ENCODE measurements at regions not wholly inside any gene's neighbourhood (a gene's known extent, or its start where the extent isn't known, plus 50 kb on each side); places are given as distances from the start of the nearest gene placed in this dataset.
"Not testable (repeated sequence)": the region's sequence is repeated elsewhere in the genome, so short reads cannot be mapped to it uniquely, and the experiment has no call there.

DNA sequence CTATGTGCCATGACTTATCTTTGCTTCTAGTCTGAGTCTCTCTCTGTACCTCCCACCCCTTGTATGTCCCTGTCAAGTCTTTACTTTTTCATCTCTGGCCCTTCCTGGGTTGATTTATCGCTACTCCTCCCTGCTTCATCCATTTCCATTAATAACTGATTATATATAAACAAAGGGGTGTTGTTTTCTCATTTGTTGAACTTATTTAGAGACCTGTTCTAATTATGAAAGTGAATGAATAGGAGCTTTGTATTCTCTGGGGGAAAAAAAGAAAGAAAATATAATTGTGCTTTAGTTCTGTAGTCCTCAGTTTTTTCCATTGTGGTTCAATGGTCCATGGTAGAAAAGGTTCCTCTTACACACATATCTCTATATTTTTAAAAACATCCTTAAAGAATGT is 328.9 kb upstream of the PPP2R3A start:
- no peak for DNase-seq (ENCODE audit: low spot score)

DNA sequence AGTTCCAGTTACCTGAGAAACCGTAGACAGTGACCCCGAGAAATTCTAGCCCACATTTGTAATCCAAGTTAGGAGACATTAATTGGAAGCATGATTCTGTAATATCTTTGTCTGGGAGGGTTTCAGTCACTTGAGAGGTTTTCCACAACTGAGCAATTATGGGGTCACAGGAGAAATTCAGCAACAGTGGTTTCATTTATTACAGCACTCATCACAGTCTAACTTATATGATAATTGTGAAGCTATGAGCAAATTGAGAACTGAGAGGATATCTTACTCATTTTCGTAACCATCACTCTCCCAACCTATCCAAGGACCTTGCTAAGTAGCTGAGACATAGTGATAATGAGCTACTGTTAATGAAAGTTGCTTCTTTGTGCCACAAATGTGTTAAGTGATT is 328.5 kb upstream of the PPP2R3A start:
- no peak for DNase-seq (ENCODE audit: low spot score)

DNA sequence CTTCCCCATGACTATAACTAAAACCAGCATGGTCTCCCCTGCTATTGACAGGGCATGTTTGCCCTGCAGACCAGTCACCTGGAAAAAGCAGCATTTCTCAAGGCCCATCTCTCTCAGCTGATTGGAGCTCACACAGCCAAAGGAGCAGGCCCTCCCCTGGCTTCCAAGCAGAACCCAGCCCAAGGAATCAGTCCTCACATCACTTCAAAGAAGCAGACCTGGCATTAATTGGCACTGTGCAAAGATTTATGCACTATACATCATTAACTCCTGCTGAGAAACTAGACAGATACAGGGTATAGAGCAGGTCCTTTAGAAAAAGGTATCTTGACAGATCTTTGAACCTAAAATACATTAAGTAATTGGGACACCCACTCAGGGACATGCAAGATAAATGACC is 323.8 kb upstream of the PPP2R3A start:
- no peak for DNase-seq (ENCODE audit: low spot score)

DNA sequence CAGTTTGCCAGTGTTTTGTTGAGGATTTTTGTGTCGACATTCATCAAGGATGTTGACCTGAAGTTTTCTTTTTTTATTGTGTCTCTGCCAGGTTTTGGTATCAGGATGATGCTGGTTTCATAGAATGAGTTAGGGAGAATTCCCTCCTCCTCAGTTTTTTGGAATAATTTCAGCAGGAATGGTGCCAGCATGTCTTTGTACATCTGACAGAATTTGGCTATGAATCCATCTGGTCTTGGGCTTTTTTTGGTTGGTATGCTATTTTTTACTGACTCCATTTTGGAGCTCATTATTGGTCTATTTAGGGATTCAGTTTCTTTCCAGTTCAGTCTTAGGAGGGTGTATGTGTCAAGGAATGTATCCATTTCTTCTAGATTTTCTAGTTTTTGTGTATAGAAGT is 320.0 kb upstream of the PPP2R3A start:
- no peak for DNase-seq (ENCODE audit: low spot score)

DNA sequence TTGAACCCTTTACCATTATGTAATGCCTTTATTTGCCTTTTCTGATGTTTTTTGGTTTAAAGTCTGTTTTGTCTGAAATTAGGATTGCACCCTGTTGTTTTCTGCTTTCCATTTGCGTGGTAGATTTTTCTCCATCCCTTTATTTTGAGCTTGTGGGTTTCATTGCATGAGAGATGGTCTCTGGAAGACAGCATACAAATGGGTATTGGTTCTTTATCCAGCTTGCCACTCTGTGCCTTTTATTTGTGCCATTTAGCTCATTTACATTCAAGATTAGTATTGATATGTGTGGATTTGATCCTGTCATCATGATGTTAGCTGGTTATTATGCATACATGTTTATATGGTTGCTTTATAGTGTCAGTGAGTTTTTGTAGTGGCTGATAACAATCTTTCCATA is 318.7 kb upstream of the PPP2R3A start:
- no peak for DNase-seq (ENCODE audit: low spot score)

DNA sequence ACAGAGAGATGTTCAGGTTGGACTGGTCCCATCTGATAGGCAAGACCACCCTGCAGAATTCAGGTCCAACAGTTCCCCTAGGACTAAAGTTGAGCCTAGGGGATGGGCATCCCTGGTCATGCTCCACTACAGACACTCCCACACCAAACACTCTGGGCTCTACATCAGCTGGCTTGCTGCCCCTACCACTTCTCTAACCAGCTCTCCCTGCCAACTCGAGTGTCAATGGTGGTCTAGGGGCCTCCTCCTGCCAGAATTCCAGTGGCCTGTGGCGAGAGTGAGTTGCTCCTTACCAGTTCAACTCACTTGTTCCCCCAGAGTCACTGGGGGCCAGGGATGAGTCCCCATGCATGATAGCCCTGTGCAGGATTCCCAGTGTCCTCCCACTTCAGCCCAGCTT is 316.2 kb upstream of the PPP2R3A start:
- DNase-seq (ENCODE audit: low spot score) = no peak

DNA sequence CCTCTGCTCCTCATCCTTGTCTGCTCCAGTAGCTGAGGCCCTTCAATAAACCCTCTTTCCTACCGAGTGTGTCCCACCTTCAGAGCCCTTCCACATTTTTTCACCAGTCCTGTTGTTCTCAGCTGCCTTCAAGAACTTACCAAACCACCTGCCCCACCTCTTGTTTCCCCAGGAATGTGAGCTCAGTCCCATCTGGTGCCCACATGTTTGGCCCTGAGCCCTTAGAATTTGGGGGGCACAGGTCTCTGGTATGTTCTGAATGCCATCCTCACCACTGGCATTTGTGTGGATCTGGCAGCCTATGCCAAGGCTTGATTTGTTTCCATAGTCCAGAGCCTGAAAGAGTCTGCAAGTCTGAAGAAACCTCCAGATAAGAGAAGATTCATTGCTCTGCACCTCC is 315.2 kb upstream of the PPP2R3A start:
- no peak for DNase-seq (ENCODE audit: low spot score)

DNA sequence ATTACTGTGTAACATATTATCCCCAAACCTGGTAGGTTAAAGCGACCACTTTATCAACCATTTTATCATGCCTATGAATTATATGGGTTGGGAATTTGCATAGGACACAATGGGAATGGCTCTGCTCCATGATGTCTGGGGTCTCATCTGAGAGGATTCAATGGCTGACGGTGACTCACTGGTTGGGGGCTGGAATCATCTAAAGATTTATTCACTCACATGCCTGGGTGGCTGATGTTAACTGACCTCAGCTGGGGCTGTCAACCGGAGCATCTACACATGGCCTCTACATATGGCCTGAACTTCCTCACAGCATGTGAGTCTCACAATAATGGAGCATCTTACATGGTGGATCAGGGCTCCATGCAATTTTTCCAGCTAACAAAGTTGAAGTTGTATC is 313.1 kb upstream of the PPP2R3A start:
- DNase-seq (ENCODE audit: low spot score) = no peak

DNA sequence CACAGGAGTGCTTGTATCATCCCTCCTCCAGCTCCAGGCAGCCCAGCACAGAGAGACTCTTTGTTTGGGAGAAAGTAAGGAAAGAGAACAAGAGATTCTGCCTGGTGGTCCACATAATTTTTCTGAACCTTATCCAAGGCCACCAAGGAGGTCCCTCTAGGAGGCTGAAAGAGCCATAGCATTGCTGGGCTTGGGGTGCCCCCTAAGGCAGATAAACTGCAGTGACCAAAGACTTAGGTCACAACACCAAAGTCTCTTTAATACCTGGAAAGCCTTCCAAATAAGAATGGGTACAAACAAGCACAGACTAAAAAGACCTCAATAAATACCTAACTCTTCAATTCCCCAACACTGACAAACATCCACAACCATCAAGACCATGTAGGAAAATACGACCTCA is 310.2 kb upstream of the PPP2R3A start:
- DNase-seq (ENCODE audit: low spot score) = no peak

DNA sequence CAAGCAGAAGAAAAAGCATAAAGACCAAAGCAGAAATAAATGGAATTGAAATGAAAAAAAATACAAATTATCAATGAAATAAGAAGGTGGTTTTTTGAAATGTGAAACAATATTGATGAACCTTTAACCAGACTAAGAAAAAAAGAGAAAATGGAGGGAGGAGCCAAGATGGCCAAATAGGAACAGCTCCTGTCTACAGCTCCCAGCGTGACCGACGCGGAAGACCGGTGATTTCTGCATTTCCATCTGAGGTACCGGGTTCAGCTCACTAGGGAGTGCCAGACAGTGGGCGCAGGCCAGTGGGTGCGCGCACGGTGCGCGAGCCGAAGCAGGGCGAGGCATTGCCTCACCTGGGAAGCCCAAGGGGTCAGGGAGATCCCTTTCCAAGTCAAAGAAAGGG is 307.1 kb upstream of the PPP2R3A start:
- not testable (repeated sequence) for DNase-seq (ENCODE audit: low spot score)

DNA sequence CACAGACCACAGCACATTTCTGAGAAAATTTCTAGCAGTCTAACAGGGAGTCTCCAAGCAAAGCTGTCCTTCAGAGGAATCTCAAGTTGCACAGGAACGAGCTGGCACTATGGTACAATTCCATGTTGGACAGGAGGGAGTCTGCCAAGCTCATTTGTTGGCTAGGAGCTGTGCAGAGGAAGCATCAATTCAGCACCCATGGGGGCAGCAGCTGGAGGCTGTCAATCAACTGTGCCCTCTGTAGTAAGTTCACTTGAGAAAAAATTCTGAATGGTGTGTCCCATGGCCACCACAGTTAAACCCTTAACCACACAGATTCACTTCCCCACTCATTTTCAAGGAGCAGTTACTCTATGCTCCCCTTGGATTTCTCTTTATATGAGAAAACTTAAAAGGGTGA is 298.5 kb upstream of the PPP2R3A start:
- no peak for DNase-seq (ENCODE audit: low spot score)

DNA sequence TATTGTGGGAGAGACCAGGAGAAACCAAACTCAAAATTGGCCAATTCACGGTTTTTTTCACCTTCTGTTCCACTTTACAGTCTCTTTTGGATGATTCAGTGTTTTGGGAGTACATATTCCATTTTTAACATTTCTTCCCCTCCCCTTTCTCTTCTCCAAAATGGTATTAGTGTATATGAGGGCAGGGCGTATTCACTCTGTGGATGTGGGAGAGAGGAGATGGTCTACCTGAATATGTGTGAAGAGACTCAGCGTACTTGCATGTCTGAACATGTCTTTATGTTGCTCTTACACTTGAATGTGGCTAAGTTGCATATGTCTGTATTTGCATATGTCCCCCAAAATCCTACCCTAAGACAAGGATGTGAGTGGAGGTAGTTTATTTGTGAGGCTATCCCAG is 291.0 kb upstream of the PPP2R3A start:
- no peak for DNase-seq (ENCODE audit: low spot score)

DNA sequence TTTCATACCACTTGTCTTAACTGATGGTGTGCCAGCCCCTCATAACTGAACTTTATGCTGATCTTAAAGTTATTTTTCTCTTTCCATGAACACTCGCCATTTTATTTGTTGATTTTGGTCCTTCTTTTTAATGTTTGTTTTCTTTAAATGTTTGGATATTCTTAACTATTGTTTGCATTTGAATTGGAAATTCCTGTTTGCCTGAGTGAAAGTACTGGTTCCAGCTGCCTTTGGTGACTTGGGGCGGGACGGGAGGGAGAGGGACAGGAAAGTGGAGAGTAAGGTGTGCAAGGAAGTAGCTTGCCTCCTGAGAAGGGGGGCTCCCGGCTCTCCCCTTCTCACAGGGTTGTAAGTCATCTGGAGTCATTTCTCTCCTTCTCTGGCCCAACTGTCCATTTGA is 287.1 kb upstream of the PPP2R3A start:
- DNase-seq (ENCODE audit: low spot score) = no peak

DNA sequence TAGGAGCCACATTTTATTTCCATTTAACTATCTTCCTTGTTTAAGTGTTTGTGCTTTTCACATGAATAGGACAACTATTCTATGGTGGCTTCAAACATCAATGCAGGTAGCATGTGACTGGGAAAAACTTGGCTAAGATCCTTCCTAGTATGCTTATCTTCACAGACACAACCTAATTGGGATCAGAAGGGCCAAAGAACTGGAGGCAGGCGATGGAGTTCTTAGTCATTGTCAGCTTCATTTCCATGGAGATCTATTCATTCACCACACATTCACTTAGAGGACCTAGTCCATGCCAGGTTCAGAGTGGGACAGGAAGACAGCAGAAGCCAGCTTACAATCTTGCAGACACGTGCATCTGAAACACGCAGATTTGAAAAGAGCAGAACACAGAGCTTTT is 277.5 kb upstream of the PPP2R3A start:
- DNase-seq (ENCODE audit: low spot score) = no peak

DNA sequence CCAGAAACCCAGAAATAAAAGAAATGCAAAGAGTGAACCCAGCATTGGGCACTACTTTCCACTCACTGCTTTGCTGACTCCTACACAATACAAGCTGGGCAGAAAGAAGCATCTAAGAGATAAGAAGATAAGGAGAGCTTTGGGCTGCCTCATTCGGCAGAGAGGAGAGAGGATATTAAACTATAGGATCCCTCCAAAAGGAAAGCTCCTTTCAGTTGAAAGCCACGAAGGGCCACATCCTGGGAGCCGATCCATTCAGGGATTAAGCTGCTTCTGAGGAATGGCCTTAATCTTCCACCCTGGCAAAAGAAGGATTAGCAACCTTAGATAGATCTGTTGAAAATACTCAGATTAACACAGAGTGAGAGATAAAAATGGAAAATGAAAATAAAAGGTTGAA is 274.9 kb upstream of the PPP2R3A start:
- no peak for DNase-seq (ENCODE audit: low spot score)

DNA sequence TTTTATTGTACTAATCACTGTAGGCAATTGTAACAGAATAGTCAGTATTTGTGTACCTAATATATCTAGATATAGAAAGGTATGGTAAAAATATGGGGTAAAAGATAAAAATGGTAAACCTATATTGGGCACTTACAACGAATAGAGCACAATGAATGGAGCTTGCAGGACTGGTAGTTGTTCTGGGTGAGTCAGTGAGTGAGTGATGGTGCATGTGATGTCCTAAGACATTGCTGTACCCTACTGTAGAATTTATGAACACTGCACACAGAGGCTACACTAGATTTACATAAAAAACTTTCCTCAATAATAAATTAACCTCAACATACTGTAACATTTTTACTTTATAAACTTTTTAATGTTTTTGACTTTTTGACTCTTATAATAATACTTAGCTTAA is 274.3 kb upstream of the PPP2R3A start:
- no peak for DNase-seq (ENCODE audit: low spot score)

DNA sequence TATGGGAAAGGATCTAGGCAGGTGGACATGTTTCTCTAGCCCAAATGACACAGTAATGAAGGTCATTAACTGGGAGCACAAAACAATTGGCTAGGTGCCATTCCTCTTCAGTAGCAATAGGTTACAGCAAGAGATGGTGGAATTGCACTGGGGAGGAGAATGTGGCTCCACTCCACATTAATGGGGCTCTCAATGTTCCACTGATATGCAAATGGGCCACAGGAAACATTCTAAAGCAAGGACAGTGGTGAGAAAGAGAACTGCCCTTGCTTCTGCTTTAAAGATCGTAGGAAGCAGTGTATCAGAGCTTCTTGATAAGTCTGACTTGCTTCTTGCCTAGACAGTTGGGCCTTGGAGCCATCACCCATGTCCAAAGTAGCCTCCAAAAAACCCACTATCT is 271.4 kb upstream of the PPP2R3A start:
- DNase-seq (ENCODE audit: low spot score) = no peak

DNA sequence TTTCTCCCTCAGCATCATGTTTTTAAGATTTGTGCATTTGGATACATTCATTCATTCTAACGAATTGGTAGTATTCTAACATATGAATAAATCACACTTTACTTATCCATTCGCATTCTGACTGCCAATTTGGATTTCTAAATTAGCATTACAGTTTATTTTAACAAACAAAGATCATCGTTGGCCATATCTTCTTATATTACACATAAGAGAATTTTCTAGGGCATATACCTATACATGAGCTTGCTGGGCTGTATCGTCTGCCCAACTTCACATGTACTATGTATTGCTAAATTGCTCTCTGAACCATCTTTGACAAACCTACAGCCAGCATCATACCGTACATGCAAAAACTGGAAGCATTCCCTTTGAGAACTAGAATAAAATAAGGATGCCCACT is 265.8 kb upstream of the PPP2R3A start:
- DNase-seq (ENCODE audit: low spot score) = no peak

DNA sequence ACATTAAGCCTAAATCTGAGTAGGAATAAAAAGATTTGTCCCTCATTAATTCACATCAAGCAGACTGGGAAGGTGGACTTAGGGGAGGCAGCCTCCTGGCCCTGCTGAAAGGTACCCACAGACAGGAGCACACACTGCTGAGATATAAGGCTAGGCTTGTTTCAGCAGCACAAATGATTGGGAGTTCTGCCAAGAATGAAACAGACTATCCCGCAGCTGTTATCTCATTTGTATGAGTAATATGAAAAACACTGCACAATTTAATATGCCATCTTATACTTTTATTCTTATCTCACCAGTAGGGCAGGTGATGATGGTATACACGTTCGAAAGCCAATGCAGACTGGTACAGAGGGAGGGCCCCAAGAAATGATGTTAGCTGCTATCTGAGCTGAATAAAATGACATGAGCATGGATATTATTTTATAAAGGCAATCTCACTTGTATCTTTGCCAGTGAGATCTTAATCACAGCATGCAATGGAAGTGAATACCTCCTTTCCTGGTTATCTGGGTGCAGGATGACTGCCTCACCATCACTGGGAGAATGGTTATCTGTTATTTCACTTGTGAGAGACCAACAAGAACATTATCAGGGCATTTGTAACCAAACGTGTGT is 258.7 kb upstream of the PPP2R3A start:
- no peak for DNase-seq (ENCODE audit: low spot score)

DNA sequence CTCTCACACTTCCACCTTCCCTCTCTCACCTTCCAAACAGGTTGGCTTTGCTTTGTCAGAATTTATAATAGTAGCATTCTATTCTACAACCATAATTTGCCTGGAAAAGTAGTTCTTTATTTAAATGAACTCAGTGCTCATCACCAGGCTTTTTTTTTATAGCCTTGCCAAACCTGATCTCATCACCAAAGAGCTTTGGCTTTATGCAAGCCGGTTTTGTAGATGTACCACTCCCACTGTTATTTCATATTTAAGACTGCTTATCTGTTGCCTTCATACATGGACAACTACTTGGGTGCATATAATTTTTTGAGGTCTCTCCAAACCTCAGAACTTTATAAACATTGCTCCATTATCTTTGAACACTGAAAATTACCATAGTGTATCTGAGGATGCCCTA is 246.1 kb upstream of the PPP2R3A start:
- DNase-seq (ENCODE audit: low spot score) = no peak

DNA sequence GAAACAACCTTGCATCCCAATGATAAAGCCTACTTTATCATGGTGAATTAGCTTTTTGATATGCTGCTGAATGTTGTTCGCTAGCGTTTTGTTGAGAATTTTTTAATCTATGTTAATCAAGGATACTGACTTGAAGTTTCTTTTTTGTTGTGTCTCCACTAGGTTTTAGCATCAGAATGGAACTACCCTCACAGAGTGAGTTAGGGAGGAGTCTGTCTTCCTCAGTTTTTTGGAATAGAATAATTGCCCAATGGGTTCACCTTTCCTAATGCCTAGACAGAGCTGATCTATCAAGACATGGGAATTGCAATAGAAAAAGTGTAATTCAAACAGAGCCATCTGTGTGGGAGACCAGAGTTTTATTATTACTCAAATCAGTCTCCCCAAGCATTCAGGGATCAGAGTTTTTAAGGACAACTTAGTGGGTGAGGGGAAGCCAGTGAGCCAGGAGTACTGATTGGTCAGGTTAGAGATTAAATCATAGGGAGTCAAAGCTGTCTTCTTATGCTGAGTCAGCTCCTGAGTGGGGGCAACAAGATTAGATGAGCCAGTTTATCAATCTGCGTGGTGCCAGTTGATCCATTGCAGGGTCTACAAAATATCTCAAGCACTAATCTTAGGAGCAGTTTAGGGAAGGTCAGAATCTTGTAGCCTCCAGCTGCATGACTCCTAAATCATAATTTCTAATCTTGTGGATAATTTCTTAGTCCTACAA is 237.4 kb upstream of the PPP2R3A start:
- DNase-seq (ENCODE audit: low spot score) = no peak

DNA sequence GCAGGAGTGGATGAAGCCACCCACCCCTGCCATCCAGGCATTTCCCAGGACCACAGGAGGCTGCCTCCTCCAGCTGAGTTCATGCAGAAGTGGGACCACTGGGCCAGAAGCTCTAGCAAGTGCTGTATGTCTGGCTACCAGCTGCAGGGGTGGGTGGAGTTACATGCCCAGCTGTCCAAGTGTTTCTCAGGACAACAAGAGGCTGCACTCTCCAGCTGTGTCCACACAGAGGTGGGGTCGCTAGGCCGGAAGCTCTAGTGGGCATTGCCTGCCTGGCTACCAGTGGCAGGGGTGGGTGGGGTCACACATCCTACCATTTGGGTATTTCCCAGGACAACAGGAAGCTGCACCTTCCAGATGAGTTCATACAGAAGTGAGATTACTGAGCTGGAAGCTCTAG is 234.0 kb upstream of the PPP2R3A start:
- no peak for DNase-seq (ENCODE audit: low spot score)

DNA sequence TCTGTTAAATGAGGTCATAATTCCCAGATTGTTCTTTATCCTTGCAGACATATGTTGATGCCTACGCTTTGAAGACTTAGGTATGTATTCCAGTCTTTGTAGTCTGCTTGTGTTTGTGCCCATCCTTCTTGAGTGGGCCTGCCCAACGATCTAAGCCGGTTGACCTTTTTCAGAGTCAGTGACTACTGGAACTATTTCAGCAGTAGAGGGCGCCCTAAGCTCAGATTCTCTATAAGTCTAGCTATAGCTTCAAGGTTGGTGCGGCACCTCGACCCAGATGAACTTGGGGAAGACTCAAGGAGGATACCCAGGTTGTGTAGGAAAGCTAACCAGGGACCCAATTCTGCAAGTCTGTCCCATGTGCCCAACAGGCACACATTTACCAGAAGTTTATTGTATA is 228.8 kb upstream of the PPP2R3A start:
- DNase-seq (ENCODE audit: low spot score) = no peak

DNA sequence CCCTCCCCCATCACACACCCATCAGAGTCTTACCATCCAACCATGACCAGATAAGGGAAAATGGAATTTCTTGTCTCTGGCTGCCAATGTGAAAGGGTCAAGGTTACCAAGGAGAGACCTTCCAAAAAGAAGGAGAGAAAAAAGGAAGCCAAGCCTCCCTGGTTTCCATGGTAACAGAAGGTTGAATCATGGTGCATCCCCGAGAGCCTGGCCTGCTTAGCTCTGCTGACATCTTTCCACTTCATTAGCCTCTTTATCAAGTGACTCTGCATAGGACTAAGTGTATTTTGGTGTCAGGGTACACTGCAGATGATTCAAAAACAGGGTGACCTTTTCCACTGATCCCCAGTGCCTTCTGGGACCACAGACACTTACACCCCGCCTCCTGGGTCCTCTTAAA is 225.7 kb upstream of the PPP2R3A start:
- DNase-seq (ENCODE audit: low spot score) = no peak

Data from CD4-positive, alpha-beta T cell treated with Interleukin-2 at 100 ng/mL for 4 hours (primary cell).